ENCODE measurements at regions not wholly inside any gene's neighbourhood (a gene's known extent, or its start where the extent isn't known, plus 50 kb on each side); places are given as distances from the start of the nearest gene placed in this dataset.

DNA sequence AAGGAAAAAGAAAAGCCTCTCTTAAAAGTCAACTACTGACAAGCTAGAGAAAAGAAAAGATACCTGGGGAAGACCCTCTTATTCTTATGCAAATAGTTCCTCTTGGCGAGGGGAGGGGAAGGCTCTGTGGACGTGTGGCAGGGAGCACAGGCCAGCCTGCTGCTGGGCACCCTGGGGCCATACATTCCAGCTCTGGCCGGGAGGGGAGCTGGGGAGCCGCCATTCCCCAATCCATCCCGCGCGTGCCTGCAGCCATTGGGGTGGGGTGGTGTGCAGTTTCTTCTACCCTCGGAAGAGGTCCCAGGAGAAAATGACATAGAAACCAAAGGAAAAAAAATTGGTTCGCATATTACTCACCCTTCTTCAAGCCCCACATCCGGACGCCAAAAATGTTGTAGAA is 1496.4 kb downstream of the RPA4 start:
- no peaks in the 10 kb centered on the region for H3K79me2 ChIP-seq (ENCODE audit: control insufficient read depth, insufficient read depth, low read length)
- H2AFZ ChIP-seq (ENCODE audit: low read depth, low read length), result no peak overlapping the region
- CTCF ChIA-PET (ENCODE audit: low intra/inter-chr PET ratio), result no interaction called here
- H3K4me2 ChIP-seq (ENCODE audit: insufficient read depth, low read length), result no peak overlapping the region
- in situ Hi-C loops (cut with MboI) (no loop called here), intact Hi-C loops (cut with micrococcal nuclease) (no loop called here)
- no peak overlapping the region for H3K9ac ChIP-seq (ENCODE audit: insufficient read depth in 1 of 2, low read depth in 2 of 2, low read length in 2 of 2)
- ATAC-seq (no peak), DNase-seq (ENCODE audit: extremely low read depth in 1 of 4, low spot score in 3 of 4) (no peak), FAIRE-seq (no peak)
- H3K9me1 ChIP-seq (ENCODE audit: control insufficient read depth, insufficient read depth, low read length), result no peaks in the 10 kb centered on the region
- 0% methylated on average over 8 of the region's 11 CpGs for WGBS (ENCODE audit: insufficient coverage, low coverage, missing lambda C conversion rate)
- H3K9me3 ChIP-seq (replicated peaks; ENCODE audit: control insufficient read depth, insufficient read depth, low read depth, low read length), result no peaks in the 10 kb centered on the region
- H4K20me1 ChIP-seq (replicated peaks; ENCODE audit: control insufficient read depth, insufficient read depth, low read length), result no peaks in the 10 kb centered on the region
- no peaks in the 10 kb centered on the region for H3K27me3 ChIP-seq (ENCODE audit: control insufficient read depth in 2 of 2, insufficient read depth in 2 of 2, low read length in 2 of 2)
- TF ChIP-seq TCF3 (CRISPR knock-in tag; IDR thresholded peaks at IDR 0.05) (no peak), RBM39 (optimal IDR thresholded peaks at IDR 0.05; ENCODE audit: low read depth, low read length) (no peak), BHLHE40 (IDR thresholded peaks at IDR 0.05; ENCODE audit: low read length) (no peak), NR1H2 (CRISPR knock-in tag; IDR thresholded peaks at IDR 0.05) (no peak), TBP (optimal IDR thresholded peaks at IDR 0.05; ENCODE audit: low read depth, low read length) (no peak), CREB1 (IDR thresholded peaks at IDR 0.05) (no peak), CREB1 (CRISPR knock-in tag; IDR thresholded peaks at IDR 0.05) (no peak), ZEB2 (IDR thresholded peaks at IDR 0.05) (no peak), ZNF197 (CRISPR knock-in tag; IDR thresholded peaks at IDR 0.05; ENCODE audit: low read depth) (no peak), GATA2 (CRISPR knock-in tag; IDR thresholded peaks at IDR 0.05) (no peak), SAFB2 (IDR thresholded peaks at IDR 0.05; ENCODE audit: borderline replicate concordance, low read depth, low read length, severe bottlenecking) (no peak), MTA2 (IDR thresholded peaks at IDR 0.05; ENCODE audit: low read depth) (no peak), PTRF (tag; IDR thresholded peaks at IDR 0.05) (no peak)
- TF ChIP-seq, protein P1, sequence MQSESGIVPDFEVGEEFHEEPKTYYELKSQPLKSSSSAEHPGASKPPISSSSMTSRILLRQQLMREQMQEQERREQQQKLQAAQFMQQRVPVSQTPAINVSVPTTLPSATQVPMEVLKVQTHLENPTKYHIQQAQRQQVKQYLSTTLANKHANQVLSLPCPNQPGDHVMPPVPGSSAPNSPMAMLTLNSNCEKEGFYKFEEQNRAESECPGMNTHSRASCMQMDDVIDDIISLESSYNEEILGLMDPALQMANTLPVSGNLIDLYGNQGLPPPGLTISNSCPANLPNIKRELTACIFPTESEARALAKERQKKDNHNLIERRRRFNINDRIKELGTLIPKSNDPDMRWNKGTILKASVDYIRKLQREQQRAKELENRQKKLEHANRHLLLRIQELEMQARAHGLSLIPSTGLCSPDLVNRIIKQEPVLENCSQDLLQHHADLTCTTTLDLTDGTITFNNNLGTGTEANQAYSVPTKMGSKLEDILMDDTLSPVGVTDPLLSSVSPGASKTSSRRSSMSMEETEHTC (IDR thresholded peaks at IDR 0.05), result no peak
- TF ChIP-seq, protein P2, sequence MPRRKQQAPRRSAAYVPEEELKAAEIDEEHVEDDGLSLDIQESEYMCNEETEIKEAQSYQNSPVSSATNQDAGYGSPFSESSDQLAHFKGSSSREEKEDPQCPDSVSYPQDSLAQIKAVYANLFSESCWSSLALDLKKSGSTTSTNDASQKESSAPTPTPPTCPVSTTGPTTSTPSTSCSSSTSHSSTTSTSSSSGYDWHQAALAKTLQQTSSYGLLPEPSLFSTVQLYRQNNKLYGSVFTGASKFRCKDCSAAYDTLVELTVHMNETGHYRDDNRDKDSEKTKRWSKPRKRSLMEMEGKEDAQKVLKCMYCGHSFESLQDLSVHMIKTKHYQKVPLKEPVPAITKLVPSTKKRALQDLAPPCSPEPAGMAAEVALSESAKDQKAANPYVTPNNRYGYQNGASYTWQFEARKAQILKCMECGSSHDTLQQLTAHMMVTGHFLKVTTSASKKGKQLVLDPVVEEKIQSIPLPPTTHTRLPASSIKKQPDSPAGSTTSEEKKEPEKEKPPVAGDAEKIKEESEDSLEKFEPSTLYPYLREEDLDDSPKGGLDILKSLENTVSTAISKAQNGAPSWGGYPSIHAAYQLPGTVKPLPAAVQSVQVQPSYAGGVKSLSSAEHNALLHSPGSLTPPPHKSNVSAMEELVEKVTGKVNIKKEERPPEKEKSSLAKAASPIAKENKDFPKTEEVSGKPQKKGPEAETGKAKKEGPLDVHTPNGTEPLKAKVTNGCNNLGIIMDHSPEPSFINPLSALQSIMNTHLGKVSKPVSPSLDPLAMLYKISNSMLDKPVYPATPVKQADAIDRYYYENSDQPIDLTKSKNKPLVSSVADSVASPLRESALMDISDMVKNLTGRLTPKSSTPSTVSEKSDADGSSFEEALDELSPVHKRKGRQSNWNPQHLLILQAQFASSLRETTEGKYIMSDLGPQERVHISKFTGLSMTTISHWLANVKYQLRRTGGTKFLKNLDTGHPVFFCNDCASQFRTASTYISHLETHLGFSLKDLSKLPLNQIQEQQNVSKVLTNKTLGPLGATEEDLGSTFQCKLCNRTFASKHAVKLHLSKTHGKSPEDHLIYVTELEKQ (CRISPR knock-in tag; IDR thresholded peaks at IDR 0.05), result no peak
- TF ChIP-seq, protein P3, sequence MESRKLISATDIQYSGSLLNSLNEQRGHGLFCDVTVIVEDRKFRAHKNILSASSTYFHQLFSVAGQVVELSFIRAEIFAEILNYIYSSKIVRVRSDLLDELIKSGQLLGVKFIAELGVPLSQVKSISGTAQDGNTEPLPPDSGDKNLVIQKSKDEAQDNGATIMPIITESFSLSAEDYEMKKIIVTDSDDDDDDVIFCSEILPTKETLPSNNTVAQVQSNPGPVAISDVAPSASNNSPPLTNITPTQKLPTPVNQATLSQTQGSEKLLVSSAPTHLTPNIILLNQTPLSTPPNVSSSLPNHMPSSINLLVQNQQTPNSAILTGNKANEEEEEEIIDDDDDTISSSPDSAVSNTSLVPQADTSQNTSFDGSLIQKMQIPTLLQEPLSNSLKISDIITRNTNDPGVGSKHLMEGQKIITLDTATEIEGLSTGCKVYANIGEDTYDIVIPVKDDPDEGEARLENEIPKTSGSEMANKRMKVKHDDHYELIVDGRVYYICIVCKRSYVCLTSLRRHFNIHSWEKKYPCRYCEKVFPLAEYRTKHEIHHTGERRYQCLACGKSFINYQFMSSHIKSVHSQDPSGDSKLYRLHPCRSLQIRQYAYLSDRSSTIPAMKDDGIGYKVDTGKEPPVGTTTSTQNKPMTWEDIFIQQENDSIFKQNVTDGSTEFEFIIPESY (CRISPR knock-in tag; IDR thresholded peaks at IDR 0.05), result no peak
- no peaks in the 10 kb centered on the region for H3K36me3 ChIP-seq (ENCODE audit: control insufficient read depth, insufficient read depth, low read length)
- POLR2A ChIA-PET, result no interaction called here
- no peak overlapping the region for H3K27ac ChIP-seq (ENCODE audit: extremely low read depth, low read depth, low read length)
- no TSS peak for BruUV-seq (replicated peaks)
- H3K4me3 ChIP-seq, result no peak overlapping the region
- no peaks in the 10 kb centered on the region for H3K4me1 ChIP-seq (replicated peaks in 1 of 2; ENCODE audit: control insufficient read depth in 2 of 2, insufficient read depth in 2 of 2, low read length in 2 of 2)
